BLaER1 treated with 17β-estradiol and CSF1 and Interleukin-3, amounts not matched to agents 10 nM and 100 nM (cell line): ENCODE measurements at regions not wholly inside any gene's neighbourhood (a gene's known extent, or its start where the extent isn't known, plus 50 kb on each side); places are given as distances from the start of the nearest gene placed in this dataset.
A peak's percentile ranks its signal among the peaks of the same experiment; 100 is the strongest.

Experiments used
- H3K27ac ChIP-seq, 11 experiments: shearing (Covaris generic); formaldehyde crosslinking; 2 replicates each; pipeline ENCODE4 v1.8.1; 2022
- H3K27me3 ChIP-seq, 11 experiments: shearing (Covaris generic); formaldehyde crosslinking; 2 replicates each; pipeline ENCODE4 v1.8.1; 2022
- H3K36me3 ChIP-seq, 11 experiments: shearing (Covaris generic); formaldehyde crosslinking; 2 replicates each; pipeline ENCODE4 v1.8.1; 2022
- H3K4me1 ChIP-seq, 10 experiments: shearing (Covaris generic); formaldehyde crosslinking; 2 replicates each; pipeline ENCODE4 v1.8.1; 2022
- H3K4me2 ChIP-seq, 11 experiments: shearing (Covaris generic); formaldehyde crosslinking; 2 replicates each; pipeline ENCODE4 v1.8.1; 2022
- H3K4me3 ChIP-seq, 10 experiments: shearing (Covaris generic); formaldehyde crosslinking; 2 replicates each; pipeline ENCODE4 v1.8.1; 2022
- H3K9ac ChIP-seq, 11 experiments: shearing (Covaris generic); formaldehyde crosslinking; 2 replicates each; pipeline ENCODE4 v1.8.1; 2022
- H3K9me3 ChIP-seq, 11 experiments: shearing (Covaris generic); formaldehyde crosslinking; replicated peaks in 1 of 11; 2 replicates each; pipeline ENCODE4 v1.8.1; 2022
- H4K20me1 ChIP-seq, 11 experiments: shearing (Covaris generic); formaldehyde crosslinking; 2 replicates each; pipeline ENCODE4 v1.8.1; 2022
- Cebpa-rat ChIP-seq, 11 experiments: shearing (Covaris generic); IDR thresholded peaks; 2 replicates each; pipeline ENCODE4 v1.8.1; 2022

DNA sequence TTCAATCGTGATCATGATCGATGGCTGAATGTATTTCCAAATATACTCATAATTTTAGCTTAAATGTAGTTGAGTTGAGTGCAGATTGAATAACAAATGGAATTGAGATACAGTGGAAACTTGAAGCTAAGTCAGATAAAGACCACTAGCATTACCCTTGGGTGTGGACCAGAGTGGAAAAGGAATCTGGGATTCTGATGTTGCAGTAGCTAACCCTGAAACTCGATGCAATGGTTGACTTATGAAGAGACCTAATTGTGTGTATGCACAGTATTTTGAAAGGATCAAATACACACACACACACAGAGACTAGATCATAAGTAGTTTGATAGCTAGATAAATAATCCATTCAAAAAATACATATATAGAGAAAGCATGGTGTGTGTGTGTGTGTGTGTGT is 135.8 kb downstream of the RXFP2 start:
- H3K4me1 ChIP-seq: peaks cover 0 to 13% (median 6%) of the 10 kb centered on the region in 10 experiments; a peak in 12 of 20 replicates
- no peak overlapping the region for H3K4me3 ChIP-seq
- no peaks in the 10 kb centered on the region for H4K20me1 ChIP-seq
- H3K9ac ChIP-seq: no peak overlapping the region
- H3K4me2 ChIP-seq: no peak overlapping the region
- H3K36me3 ChIP-seq: no peaks in the 10 kb centered on the region
- no peak for TF ChIP-seq Cebpa-rat (IDR thresholded peaks at IDR 0.05)
- H3K27ac ChIP-seq: no peak overlapping the region
- H3K9me3 ChIP-seq: no peaks in the 10 kb centered on the region
- no peaks in the 10 kb centered on the region for H3K27me3 ChIP-seq

DNA sequence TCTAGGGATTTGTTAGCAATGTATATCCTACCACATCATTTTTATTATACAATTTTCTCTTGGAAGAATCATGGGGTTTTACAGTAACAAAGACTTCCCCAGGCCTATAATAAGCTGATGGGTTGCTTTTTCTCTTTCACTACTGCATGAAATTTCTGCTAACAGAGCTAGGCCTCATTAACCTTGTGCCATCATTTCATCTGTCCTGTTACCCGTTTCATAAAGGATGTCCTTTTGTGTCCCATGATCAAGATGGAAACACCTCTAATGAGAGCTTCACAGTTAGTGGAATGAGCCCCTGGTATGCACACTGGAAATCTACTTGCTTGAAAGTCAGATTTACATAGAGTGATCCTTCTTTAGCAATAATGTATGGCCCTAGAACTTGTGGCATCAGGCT is 138.7 kb downstream of the RXFP2 start:
- no peak for TF ChIP-seq Cebpa-rat (IDR thresholded peaks at IDR 0.05)
- H3K36me3 ChIP-seq: no peaks in the 10 kb centered on the region
- no peaks in the 10 kb centered on the region for H3K27me3 ChIP-seq
- H3K4me1 ChIP-seq: peaks cover 22 to 34% (median 27%) of the 10 kb centered on the region in 10 experiments
- peaks cover 0 to 6% (median 0%) of the 10 kb centered on the region in 11 experiments; a peak in 1 of 22 replicates for H3K9me3 ChIP-seq
- H3K9ac ChIP-seq: no peak overlapping the region
- no peak overlapping the region for H3K4me2 ChIP-seq
- no peaks in the 10 kb centered on the region for H4K20me1 ChIP-seq
- no peak overlapping the region for H3K4me3 ChIP-seq
- H3K27ac ChIP-seq: no peak overlapping the region

DNA sequence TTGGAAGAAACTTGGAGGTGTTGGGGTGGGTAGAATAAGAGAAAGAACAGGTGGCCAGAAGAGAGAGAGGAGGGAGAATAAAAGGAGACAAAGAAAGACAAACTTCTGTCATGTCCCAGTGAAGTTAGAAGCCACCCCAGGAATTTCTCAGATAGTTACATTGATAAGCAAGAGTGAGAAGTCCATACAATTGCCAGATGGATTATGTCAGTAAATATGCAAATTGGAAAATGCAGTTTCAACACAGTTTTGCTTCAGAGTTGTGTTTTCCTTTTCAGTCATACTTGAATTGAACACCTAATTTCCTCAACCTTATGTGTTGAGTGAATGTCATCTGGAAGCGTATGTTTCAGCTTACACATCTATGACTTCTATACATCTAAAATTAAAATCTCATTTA is 139.2 kb downstream of the RXFP2 start:
- peaks cover 0 to 6% (median 0%) of the 10 kb centered on the region in 11 experiments; a peak in 1 of 22 replicates for H3K9me3 ChIP-seq
- H3K27me3 ChIP-seq: no peaks in the 10 kb centered on the region
- H3K4me3 ChIP-seq: no peak overlapping the region
- no peaks in the 10 kb centered on the region for H3K36me3 ChIP-seq
- H3K9ac ChIP-seq: no peak overlapping the region
- no peak overlapping the region for H3K27ac ChIP-seq
- no peaks in the 10 kb centered on the region for H4K20me1 ChIP-seq
- H3K4me1 ChIP-seq: peaks cover 22 to 34% (median 27%) of the 10 kb centered on the region in 10 experiments
- TF ChIP-seq Cebpa-rat (IDR thresholded peaks at IDR 0.05): no peak
- H3K4me2 ChIP-seq: no peak overlapping the region

DNA sequence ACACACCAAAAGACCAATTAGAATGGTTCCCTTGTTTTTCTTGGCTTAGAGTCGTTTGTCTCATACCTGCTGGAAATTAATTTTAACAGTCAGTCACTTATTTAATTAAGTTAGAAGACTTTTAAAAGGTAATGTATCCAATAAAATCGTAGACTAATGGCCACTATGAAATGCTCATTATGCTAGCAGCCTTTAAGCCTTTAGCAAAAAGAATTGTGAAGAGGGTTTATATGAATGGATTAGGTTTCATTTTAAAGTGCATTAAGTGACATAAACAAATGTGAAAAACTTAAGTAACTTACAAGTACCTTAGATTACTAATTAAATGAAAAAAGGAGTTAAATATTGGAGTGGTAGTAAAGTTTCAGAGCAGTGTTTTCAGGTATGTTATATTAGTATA is 139.6 kb downstream of the RXFP2 start:
- Histone ChIP-seq H3K4me3 (no peak overlapping the region), H3K36me3 (no peaks in the 10 kb centered on the region), H3K4me1 (peaks cover 22 to 34% (median 27%) of the 10 kb centered on the region in 10 experiments), H3K9ac (no peak overlapping the region), H3K4me2 (no peak overlapping the region), H4K20me1 (no peaks in the 10 kb centered on the region), H3K9me3 (peaks cover 0 to 6% (median 0%) of the 10 kb centered on the region in 11 experiments; a peak in 1 of 22 replicates), H3K27ac (no peak overlapping the region), H3K27me3 (no peaks in the 10 kb centered on the region)
- no peak for TF ChIP-seq Cebpa-rat (IDR thresholded peaks at IDR 0.05)

DNA sequence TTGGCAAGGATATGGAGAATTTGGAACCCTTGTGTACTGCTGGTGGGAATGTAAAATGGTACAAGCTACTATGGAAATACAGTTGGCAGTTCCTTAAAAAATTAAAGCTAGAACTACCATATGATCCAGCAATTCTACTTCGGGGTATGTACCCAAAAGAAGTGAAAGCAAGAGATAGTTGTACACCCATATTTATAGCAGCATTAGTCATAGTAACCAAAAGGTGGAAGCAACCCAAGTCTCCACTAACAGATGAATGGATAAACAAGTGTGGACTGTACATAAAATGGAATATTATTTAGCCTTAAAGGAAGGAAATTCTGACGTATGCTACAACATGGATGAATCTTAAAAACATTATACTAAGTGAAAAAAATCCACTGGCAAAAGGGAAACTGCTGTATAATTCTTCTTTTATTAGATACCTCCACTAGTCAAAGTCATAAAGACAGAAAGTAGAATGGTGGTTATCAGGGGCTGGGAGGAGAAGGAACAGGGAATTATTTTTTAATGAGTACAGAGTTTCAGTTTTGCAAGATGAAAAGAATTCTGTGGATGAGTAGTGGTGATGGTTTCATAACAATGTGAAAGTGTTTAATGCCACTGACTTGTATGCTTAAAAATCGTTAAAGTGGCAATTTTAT is 141.6 kb downstream of the RXFP2 start:
- no peak overlapping the region; a peak in 1 of 22 replicates for H3K27ac ChIP-seq
- H4K20me1 ChIP-seq: no peaks in the 10 kb centered on the region
- TF ChIP-seq Cebpa-rat (IDR thresholded peaks at IDR 0.05): no peak
- peaks cover 0 to 6% (median 0%) of the 10 kb centered on the region in 11 experiments; a peak in 1 of 22 replicates for H3K9me3 ChIP-seq
- peaks cover 25 to 38% (median 30%) of the 10 kb centered on the region in 10 experiments for H3K4me1 ChIP-seq
- no peak overlapping the region for H3K4me3 ChIP-seq
- H3K4me2 ChIP-seq: peak overlapping the region in 10 of 11 experiments; percentile 25 to 64 (median 50); a peak in 15 of 22 replicates
- no peaks in the 10 kb centered on the region for H3K27me3 ChIP-seq
- H3K36me3 ChIP-seq: no peaks in the 10 kb centered on the region
- no peak overlapping the region for H3K9ac ChIP-seq

DNA sequence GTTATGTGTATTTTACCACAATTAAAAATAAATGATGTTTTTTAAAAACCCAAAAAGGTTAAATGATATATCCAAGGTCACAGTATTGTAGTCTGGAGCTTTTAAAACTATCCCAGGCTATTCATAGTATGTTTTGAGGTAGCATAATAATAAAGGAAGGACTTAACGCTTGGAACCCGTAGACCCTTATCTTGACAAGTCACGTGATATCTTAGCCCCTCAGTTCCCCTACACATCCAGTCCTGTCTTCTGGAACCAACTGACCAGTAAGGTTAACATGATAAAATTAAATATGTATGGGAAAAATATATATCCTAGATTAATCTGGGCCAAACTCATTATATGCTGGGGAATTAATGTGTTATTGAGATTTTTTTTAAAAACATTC is 142.2 kb downstream of the RXFP2 start:
- H3K27me3 ChIP-seq: no peaks in the 10 kb centered on the region
- H3K27ac ChIP-seq: peak overlapping the region in 1 of 11 experiments; percentile 10; a peak in 1 of 22 replicates
- TF ChIP-seq Cebpa-rat (IDR thresholded peaks at IDR 0.05): no peak
- no peaks in the 10 kb centered on the region for H4K20me1 ChIP-seq
- H3K9ac ChIP-seq: no peak overlapping the region; a peak in 1 of 22 replicates
- H3K36me3 ChIP-seq: no peaks in the 10 kb centered on the region
- no peak overlapping the region for H3K4me3 ChIP-seq
- peaks cover 0 to 6% (median 0%) of the 10 kb centered on the region in 11 experiments; a peak in 1 of 22 replicates for H3K9me3 ChIP-seq
- H3K4me2 ChIP-seq: peak overlapping the region; percentile 25 to 68 (median 51); a peak in 18 of 22 replicates
- H3K4me1 ChIP-seq: peaks cover 30 to 39% (median 34%) of the 10 kb centered on the region in 10 experiments

DNA sequence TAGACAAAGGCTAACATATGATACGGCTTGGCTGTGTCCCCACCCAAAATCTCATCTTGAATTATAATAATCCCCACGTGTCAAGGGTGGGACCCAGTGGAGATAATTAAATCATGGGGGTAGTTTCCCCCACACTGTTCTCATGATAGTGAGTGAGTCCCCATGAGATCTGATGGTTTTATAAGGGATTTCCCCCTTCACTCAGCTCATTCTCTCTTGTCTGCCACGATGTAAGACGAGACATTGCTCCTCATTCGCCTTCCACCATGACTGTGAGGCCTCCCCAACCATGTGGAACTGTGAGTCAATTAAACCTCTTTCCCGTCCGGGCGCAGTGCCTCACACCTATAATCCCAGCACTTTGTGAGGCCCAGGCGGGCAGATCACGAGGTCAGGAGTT is 143.5 kb downstream of the RXFP2 start:
- peaks cover 28 to 39% (median 31%) of the 10 kb centered on the region in 10 experiments for H3K4me1 ChIP-seq
- no peak overlapping the region for H3K4me3 ChIP-seq
- H4K20me1 ChIP-seq: no peaks in the 10 kb centered on the region
- H3K27ac ChIP-seq: no peak overlapping the region
- no peak overlapping the region for H3K9ac ChIP-seq
- H3K36me3 ChIP-seq: no peaks in the 10 kb centered on the region
- peaks cover 0 to 6% (median 0%) of the 10 kb centered on the region in 11 experiments; a peak in 1 of 22 replicates for H3K9me3 ChIP-seq
- no peak for TF ChIP-seq Cebpa-rat (IDR thresholded peaks at IDR 0.05)
- H3K27me3 ChIP-seq: no peaks in the 10 kb centered on the region
- peak overlapping the region in 5 of 11 experiments; percentile 56 to 68 (median 64); a peak in 8 of 22 replicates for H3K4me2 ChIP-seq

DNA sequence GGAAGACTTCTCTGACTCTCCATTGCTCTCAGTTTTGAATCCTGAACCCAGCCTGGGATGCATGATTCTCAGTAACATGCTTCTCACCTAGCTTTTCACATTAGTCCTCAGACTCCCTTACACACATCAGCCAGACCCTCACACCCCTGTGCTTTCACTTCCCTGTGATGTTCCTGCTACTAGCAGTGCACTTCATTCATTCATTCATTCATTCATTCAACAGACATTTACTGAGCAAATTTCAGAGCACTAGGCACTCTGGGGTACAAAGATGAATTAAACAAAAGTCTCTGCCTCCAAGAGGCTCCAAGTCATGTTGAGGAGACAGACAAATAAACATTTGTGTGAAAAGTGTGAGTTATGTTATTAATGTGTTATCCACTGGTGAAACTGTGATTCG is 145.2 kb downstream of the RXFP2 start:
- H3K27me3 ChIP-seq: no peaks in the 10 kb centered on the region
- no peak overlapping the region for H3K9ac ChIP-seq
- H3K4me2 ChIP-seq: no peak overlapping the region
- TF ChIP-seq Cebpa-rat (IDR thresholded peaks at IDR 0.05): no peak
- peaks cover 28 to 39% (median 31%) of the 10 kb centered on the region in 10 experiments for H3K4me1 ChIP-seq
- H3K27ac ChIP-seq: no peak overlapping the region
- peaks cover 0 to 6% (median 0%) of the 10 kb centered on the region in 11 experiments; a peak in 1 of 22 replicates for H3K9me3 ChIP-seq
- no peaks in the 10 kb centered on the region for H3K36me3 ChIP-seq
- no peaks in the 10 kb centered on the region for H4K20me1 ChIP-seq
- no peak overlapping the region for H3K4me3 ChIP-seq

DNA sequence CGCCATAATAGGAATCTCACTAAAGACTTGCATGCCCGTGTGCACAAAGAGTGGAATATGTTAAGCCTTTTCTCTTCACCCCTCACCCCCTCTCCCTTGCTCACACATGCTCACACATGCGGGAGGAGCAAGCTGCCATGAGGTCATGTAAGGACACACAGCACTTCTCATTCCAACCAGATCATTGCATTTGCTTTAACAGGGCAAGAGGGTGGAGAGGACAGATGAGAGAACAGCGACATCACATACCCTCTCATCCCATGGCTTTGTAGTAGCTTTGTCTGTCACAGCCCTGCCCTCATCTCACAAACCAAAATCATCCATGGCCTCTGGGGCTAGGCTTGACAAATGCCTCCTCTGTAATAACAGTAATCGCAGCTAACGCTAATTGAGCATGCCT is 145.6 kb upstream of the FRY start:
- no peak for TF ChIP-seq Cebpa-rat (IDR thresholded peaks at IDR 0.05)
- no peak overlapping the region for H3K9ac ChIP-seq
- peaks cover 0 to 7% (median 0%) of the 10 kb centered on the region in 11 experiments; a peak in 1 of 22 replicates for H3K9me3 ChIP-seq
- no peak overlapping the region for H3K27ac ChIP-seq
- no peaks in the 10 kb centered on the region for H3K36me3 ChIP-seq
- H3K27me3 ChIP-seq: no peaks in the 10 kb centered on the region
- no peak overlapping the region for H3K4me3 ChIP-seq
- H3K4me1 ChIP-seq: peaks cover 19 to 36% (median 28%) of the 10 kb centered on the region in 10 experiments
- H3K4me2 ChIP-seq: peak overlapping the region; percentile 7 to 59 (median 35); a peak in 18 of 22 replicates
- H4K20me1 ChIP-seq: no peaks in the 10 kb centered on the region
